IPS-18a (cell line): ENCODE measurements at regions not wholly inside any gene's neighbourhood (a gene's known extent, or its start where the extent isn't known, plus 50 kb on each side); places are given as distances from the start of the nearest gene placed in this dataset.
"Not testable (repeated sequence)": the region's sequence is repeated elsewhere in the genome, so short reads cannot be mapped to it uniquely, and the experiment has no call there.

Experiments
- H3K27ac ChIP-seq: one replicate; pipeline ENCODE4 v1.5.1; 2013; ENCODE audit warnings: low read length
- H3K27me3 ChIP-seq: one replicate; pipeline ENCODE4 v1.6.1; 2013; ENCODE audit warnings: mild to moderate bottlenecking, low read length; ENCODE audit not compliant: control insufficient read depth, insufficient read depth
- H3K36me3 ChIP-seq: one replicate; pipeline ENCODE4 v1.6.1; 2013; ENCODE audit warnings: low read depth, low read length; ENCODE audit not compliant: control insufficient read depth
- H3K4me1 ChIP-seq: one replicate; pipeline ENCODE4 v1.6.1; 2013; ENCODE audit warnings: low read depth, low read length; ENCODE audit not compliant: control insufficient read depth
- H3K4me3 ChIP-seq: one replicate; pipeline ENCODE4 v1.5.1; 2013; ENCODE audit warnings: low read length
- H3K9ac ChIP-seq: one replicate; pipeline ENCODE4 v1.6.1; 2013; ENCODE audit warnings: mild to moderate bottlenecking, low read length, moderate library complexity
- H3K9me3 ChIP-seq: one replicate; pipeline ENCODE4 v1.6.1; 2013; ENCODE audit warnings: low read depth, low read length; ENCODE audit not compliant: control insufficient read depth

DNA sequence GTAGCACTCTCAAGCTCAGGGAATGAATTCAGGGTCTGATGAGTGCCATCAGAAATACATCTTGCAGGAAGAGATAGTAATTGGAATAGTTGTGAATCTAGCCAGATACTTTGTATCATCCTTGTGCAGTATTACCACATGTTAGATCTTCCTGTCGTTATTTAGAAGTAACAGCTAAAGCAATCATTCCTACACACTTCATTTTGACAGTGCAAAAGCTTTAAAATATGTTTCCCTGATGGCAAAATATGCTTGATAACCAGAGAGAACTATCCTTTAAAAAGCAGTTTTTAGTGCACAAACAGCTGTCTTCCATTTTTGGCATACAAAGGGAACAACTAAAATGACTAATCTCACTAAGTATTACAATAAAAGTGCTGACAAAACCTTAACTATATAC, 149.5 kb upstream of the SLC38A2 start:
- Histone ChIP-seq H3K9ac (no peak overlapping the region), H3K27me3 (no peaks in the 10 kb centered on the region), H3K4me1 (peaks cover 8% of the 10 kb centered on the region), H3K4me3 (no peak overlapping the region), H3K36me3 (no peaks in the 10 kb centered on the region), H3K27ac (no peak overlapping the region), H3K9me3 (no peaks in the 10 kb centered on the region)

DNA sequence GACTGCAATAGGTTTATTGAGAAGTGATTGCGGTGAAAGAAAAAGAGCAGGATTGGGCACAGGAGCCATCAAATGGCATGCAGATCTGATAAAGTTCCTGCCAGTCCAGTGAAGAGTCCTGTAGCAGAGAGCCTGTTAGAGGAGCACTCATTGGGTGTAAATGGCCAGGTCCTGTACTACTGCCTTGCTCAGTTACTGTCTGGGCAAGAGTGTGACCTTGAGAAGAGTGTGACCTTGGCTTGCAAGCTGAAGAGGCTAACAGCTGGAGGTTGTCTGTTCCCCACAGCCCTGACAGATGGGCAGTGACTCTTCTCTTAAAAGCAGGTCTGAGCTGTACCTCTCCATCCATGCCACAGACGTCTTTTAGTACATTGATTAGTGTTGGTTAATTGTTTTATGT, 148.6 kb upstream of the SLC38A2 start:
- Histone ChIP-seq H3K4me1 (peaks cover 8% of the 10 kb centered on the region), H3K27ac (no peak overlapping the region), H3K4me3 (no peak overlapping the region)

DNA sequence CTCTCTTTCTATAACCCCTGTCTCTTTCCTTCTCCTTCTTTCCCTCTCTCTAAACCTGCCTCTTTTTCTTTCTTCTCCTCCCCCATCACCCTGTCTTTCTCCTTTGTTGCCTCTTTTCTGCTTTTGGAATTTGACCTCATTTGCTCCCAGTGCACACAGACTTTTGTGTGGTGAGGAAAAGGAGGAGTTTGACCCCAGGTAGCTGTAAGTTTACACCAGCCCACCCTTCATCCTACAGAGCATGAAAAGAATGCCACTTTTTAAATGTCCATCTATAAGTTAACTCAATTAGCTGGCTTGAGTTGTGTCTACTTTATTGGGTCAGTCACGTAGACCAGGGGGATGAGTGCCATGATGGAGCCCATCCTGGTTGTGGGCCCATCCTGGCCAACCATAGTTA, 146.8 kb upstream of the SLC38A2 start:
- H3K9ac ChIP-seq: no peak overlapping the region
- H3K27me3 ChIP-seq: no peaks in the 10 kb centered on the region
- peaks cover 8% of the 10 kb centered on the region for H3K4me1 ChIP-seq
- H3K9me3 ChIP-seq: no peaks in the 10 kb centered on the region
- no peak overlapping the region for H3K4me3 ChIP-seq
- H3K36me3 ChIP-seq: no peaks in the 10 kb centered on the region
- H3K27ac ChIP-seq: no peak overlapping the region

More for the DNA sequence above, 148.6 kb upstream of the SLC38A2 start:
- H3K9ac ChIP-seq: no peak overlapping the region
- no peaks in the 10 kb centered on the region for H3K27me3 ChIP-seq
- H3K9me3 ChIP-seq: no peaks in the 10 kb centered on the region
- H3K36me3 ChIP-seq: no peaks in the 10 kb centered on the region

- Histone ChIP-seq H3K9ac (no peak overlapping the region), H3K27me3 (no peaks in the 10 kb centered on the region), H3K4me1 (peaks cover 8% of the 10 kb centered on the region), H3K9me3 (no peaks in the 10 kb centered on the region), H3K27ac (no peak overlapping the region), H3K36me3 (no peaks in the 10 kb centered on the region), H3K4me3 (no peak overlapping the region)
Observed at GRCh38 chr12:46518729-46519128, 146.2 kb upstream of the SLC38A2 start.

- peaks cover 8% of the 10 kb centered on the region for H3K4me1 ChIP-seq
- H3K27me3 ChIP-seq: no peaks in the 10 kb centered on the region
- H3K9ac ChIP-seq: no peak overlapping the region
- no peaks in the 10 kb centered on the region for H3K9me3 ChIP-seq
- no peaks in the 10 kb centered on the region for H3K36me3 ChIP-seq
- no peak overlapping the region for H3K4me3 ChIP-seq
- H3K27ac ChIP-seq: no peak overlapping the region
Observed at GRCh38 chr12:46518169-46518568, 145.6 kb upstream of the SLC38A2 start.

DNA sequence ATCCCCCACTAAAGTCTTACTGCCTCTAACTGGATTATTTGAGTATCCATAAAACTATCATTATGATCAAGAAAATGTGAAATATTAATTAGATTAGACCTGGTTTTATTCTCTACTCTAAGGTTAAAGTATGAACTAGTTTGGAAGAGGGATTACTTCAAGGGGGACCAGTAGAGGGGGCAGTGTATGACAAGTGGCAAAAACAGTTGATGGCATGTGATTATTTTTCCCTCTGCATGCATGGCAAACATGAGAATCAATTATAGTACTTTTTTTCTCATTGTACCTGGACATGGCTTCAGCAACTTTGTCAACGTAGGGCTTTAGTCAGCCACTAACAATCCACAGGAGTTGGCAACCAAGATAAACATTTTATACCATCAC, 145.0 kb upstream of the SLC38A2 start:
- no peaks in the 10 kb centered on the region for H3K27me3 ChIP-seq
- no peak overlapping the region for H3K9ac ChIP-seq
- H3K36me3 ChIP-seq: no peaks in the 10 kb centered on the region
- no peak overlapping the region for H3K27ac ChIP-seq
- no peaks in the 10 kb centered on the region for H3K9me3 ChIP-seq
- H3K4me3 ChIP-seq: no peak overlapping the region
- peaks cover 8% of the 10 kb centered on the region for H3K4me1 ChIP-seq

DNA sequence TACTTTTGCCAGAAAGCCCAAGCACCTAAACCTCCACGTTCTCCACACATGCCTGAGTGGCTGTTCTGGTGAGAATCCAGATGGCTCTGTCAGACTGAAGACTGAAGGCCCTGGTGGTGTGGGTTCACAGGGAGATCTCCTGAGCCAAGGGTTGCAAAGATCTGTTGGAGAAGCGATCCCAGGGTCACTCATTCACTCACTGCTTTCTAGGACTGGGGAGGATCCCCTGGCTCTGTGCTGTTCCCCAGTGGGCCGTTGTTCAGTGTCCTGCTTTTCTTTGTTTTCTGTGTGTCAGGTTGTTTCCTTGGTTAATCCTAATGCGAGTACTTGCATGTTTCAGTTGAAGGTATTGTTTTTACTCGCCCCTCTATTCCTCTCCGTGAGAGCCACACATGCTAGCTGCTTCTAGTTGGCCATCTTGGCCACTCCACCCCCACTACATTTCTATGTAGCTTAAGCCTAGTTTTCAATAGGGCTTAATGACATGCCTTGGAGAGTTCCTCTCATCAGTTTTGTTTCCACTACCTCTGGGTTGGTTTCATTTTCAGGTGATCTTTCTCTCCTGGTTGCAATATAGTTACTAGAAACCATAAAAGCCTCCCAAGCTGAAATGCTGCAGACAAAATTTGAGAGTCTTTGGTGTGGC, 144.5 kb upstream of the SLC38A2 start:
- Histone ChIP-seq H3K4me1 (peaks cover 8% of the 10 kb centered on the region), H3K9ac (no peak overlapping the region), H3K9me3 (no peaks in the 10 kb centered on the region), H3K27ac (no peak overlapping the region), H3K4me3 (no peak overlapping the region), H3K36me3 (no peaks in the 10 kb centered on the region), H3K27me3 (no peaks in the 10 kb centered on the region)

DNA sequence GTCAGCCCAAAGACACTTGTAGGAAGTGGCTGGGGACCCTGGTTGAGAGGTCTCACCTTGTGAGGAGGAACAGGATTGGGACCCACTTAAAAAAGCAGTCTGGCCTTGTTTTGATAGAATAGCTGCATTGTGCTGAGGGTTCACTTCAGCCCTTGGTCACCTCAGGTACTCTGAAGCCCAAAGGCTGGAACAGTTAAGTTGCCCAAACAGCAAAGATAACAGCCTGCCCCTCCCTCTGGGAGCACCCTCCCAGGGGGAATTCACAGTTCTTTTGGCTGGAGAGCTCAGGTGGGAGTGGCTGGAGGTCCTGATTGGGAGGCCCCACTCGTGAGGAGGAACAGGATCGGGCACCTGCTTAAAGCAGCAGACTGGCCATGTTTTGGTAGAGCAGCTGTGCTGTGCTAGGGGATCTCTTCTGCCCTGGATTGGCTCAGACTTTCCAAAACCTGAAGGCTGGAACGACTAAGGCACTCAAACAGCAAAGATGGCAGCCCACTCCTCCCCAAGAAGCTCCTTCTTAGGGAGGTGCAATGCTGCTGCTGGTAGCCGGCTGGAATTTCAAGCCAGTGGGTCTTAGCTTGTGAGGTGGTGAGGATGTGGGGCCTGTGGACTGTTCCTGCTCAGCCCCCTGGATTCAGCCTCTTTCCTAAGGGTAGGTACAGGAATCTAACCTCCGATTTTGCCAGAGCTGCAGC, 143.8 kb upstream of the SLC38A2 start:
- Histone ChIP-seq H3K4me1 (peaks cover 8% of the 10 kb centered on the region), H3K9ac (no peak overlapping the region), H3K4me3 (no peak overlapping the region), H3K27ac (no peak overlapping the region), H3K9me3 (no peaks in the 10 kb centered on the region), H3K27me3 (no peaks in the 10 kb centered on the region), H3K36me3 (no peaks in the 10 kb centered on the region)

GRCh38 chr12:46515829-46516228, 143.3 kb upstream of the SLC38A2 start:
- H3K9me3 ChIP-seq: no peaks in the 10 kb centered on the region
- H3K27ac ChIP-seq: no peak overlapping the region
- H3K4me1 ChIP-seq: peaks cover 8% of the 10 kb centered on the region
- no peak overlapping the region for H3K4me3 ChIP-seq
- H3K27me3 ChIP-seq: no peaks in the 10 kb centered on the region
- no peaks in the 10 kb centered on the region for H3K36me3 ChIP-seq
- no peak overlapping the region for H3K9ac ChIP-seq

- Histone ChIP-seq H3K4me3 (no peak overlapping the region), H3K36me3 (no peaks in the 10 kb centered on the region), H3K27me3 (no peaks in the 10 kb centered on the region), H3K4me1 (peaks cover 8% of the 10 kb centered on the region), H3K27ac (no peak overlapping the region), H3K9me3 (no peaks in the 10 kb centered on the region), H3K9ac (no peak overlapping the region)
Observed at GRCh38 chr12:46514886-46515285, 142.3 kb upstream of the SLC38A2 start.

DNA sequence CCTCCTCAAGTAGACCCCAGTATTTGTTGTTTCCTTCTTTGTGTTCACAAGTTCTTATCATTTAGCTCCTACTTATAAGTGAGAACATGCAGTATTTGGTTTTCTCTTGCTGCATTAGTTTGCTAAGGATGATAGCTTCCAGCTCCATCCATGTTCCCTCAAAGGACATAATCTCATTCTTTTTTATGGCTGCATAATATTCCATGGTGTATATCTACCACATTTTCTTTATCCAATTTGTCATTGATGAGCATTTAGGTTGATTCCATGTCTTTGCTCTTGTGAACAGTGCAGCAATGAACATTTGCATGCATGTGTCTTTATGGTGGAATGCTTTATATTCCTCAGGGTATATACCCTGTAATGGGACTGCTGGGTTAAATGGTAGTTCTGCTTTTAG, 137.7 kb upstream of the SLC38A2 start:
- not testable (repeated sequence) for H3K4me3 ChIP-seq, H3K9me3 ChIP-seq, H3K9ac ChIP-seq, H3K27ac ChIP-seq, H3K36me3 ChIP-seq, H3K4me1 ChIP-seq, H3K27me3 ChIP-seq

DNA sequence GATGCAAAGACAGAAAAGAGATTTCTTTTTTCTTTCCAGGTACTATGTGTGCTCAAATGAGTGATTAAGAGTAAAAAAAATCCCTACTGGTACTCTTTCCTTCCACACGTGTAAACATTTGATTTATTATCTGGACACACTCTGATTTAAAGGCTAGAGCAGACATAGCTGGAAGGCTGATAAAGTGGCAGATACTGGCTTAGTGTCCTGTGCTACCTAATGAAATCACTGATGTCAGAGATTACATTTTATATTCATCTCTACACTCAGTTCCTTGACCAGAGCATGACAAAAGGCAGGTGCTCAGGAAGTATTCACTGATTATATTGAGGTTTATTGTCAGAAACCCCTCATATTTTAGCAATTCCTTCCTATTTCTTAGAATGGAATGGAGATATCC, 136.6 kb upstream of the SLC38A2 start:
- no peak overlapping the region for H3K9ac ChIP-seq
- no peaks in the 10 kb centered on the region for H3K4me1 ChIP-seq
- no peak overlapping the region for H3K27ac ChIP-seq
- no peaks in the 10 kb centered on the region for H3K27me3 ChIP-seq
- no peaks in the 10 kb centered on the region for H3K9me3 ChIP-seq
- H3K4me3 ChIP-seq: no peak overlapping the region
- H3K36me3 ChIP-seq: no peaks in the 10 kb centered on the region
